ENCODE measurements at regions not wholly inside any gene's neighbourhood (a gene's known extent, or its start where the extent isn't known, plus 50 kb on each side); places are given as distances from the start of the nearest gene placed in this dataset.

GRCh38 chr4:188242041-188242440 lies 102.8 kb downstream of the TRIML1 start:
- TF ChIP-seq, protein P1, sequence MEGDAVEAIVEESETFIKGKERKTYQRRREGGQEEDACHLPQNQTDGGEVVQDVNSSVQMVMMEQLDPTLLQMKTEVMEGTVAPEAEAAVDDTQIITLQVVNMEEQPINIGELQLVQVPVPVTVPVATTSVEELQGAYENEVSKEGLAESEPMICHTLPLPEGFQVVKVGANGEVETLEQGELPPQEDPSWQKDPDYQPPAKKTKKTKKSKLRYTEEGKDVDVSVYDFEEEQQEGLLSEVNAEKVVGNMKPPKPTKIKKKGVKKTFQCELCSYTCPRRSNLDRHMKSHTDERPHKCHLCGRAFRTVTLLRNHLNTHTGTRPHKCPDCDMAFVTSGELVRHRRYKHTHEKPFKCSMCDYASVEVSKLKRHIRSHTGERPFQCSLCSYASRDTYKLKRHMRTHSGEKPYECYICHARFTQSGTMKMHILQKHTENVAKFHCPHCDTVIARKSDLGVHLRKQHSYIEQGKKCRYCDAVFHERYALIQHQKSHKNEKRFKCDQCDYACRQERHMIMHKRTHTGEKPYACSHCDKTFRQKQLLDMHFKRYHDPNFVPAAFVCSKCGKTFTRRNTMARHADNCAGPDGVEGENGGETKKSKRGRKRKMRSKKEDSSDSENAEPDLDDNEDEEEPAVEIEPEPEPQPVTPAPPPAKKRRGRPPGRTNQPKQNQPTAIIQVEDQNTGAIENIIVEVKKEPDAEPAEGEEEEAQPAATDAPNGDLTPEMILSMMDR (IDR thresholded peaks at IDR 0.05 in 8 of 11, conservative IDR thresholded peaks at IDR 0.05 in 3 of 11): no peak
- no peak for TF ChIP-seq POLR2AphosphoS5 (IDR thresholded peaks at IDR 0.05)

Measured in spleen (tissue), 7 donors.